Gastroesophageal sphincter (tissue), 3 donors: ENCODE measurements at regions not wholly inside any gene's neighbourhood (a gene's known extent, or its start where the extent isn't known, plus 50 kb on each side); places are given as distances from the start of the nearest gene placed in this dataset.

Experiments used
- EP300 ChIP-seq: sonication (generic); formaldehyde crosslinking; IDR thresholded peaks from one replicate; pipeline ENCODE4 v1.6.1; 2017; ENCODE audit warnings: antibody characterized with exemption, mild to moderate bottlenecking
- TF ChIP-seq, protein P1 (sequence below), 4 experiments: fragments of 200-600 bp in 2 of 4; fragments of 450-650 bp in 2 of 4; sonication (generic) in 1 of 4; IDR thresholded peaks; one replicate each; pipeline ENCODE4 v1.5.1; 2017 to 2019; ENCODE audit warnings: antibody characterized with exemption in 4 of 4, mild to moderate bottlenecking in 2 of 4, moderate library complexity in 2 of 4

DNA sequence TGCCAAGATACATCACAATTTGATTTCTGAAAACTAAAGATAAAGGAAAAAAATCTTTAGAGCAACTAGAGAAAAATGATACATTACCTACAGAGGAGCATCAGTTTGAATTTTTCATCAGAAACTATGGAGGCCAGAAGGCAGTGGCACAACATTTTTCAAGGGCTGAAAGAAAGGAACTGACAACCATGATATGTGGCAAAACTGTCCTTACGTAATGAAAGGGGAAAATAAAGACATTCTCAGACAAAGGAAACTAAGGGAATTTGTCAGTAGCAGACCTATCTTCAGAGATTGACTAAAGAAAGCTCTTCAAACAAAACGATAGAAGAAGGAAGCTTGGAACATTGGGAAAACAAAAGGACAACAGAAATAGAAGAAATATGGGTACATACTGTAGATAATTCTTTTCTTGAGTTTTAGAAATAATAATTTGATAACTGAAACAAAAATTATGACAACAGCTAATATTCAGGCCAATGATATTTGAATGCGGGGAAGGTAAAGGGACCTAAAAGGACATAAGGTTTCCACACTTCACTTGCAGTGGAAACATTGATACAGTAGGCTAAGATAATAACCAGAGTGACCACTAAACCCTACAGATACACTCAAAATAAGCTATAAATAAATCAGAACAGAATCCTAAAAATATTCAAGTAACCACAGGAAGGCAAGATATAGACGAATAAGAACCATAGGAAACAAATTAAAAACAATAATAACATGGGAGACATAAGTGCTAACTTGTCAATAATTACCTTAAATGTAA lies 70.0 kb upstream of the NPAS2 start:
- TF ChIP-seq EP300 = no peak
- TF ChIP-seq, protein P1, sequence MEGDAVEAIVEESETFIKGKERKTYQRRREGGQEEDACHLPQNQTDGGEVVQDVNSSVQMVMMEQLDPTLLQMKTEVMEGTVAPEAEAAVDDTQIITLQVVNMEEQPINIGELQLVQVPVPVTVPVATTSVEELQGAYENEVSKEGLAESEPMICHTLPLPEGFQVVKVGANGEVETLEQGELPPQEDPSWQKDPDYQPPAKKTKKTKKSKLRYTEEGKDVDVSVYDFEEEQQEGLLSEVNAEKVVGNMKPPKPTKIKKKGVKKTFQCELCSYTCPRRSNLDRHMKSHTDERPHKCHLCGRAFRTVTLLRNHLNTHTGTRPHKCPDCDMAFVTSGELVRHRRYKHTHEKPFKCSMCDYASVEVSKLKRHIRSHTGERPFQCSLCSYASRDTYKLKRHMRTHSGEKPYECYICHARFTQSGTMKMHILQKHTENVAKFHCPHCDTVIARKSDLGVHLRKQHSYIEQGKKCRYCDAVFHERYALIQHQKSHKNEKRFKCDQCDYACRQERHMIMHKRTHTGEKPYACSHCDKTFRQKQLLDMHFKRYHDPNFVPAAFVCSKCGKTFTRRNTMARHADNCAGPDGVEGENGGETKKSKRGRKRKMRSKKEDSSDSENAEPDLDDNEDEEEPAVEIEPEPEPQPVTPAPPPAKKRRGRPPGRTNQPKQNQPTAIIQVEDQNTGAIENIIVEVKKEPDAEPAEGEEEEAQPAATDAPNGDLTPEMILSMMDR (IDR thresholded peaks at IDR 0.05) = no peak
